Fibroblast of lung (primary cell): ENCODE measurements at regions not wholly inside any gene's neighbourhood (a gene's known extent, or its start where the extent isn't known, plus 50 kb on each side); places are given as distances from the start of the nearest gene placed in this dataset.

ENCODE experiments used
- CTCF ChIP-seq, 2 donors: IDR thresholded peaks in 1 of 2; conservative IDR thresholded peaks in 1 of 2; 1 replicate in 1 of 2; 2 replicates in 1 of 2; pipeline ENCODE4 v1.5.1; 2011 to 2012; ENCODE audit warnings: low read length in 2 of 2, control low read depth in 1 of 2, inconsistent platforms in 1 of 2, low read depth in 1 of 2, mild to moderate bottlenecking in 1 of 2
- EZH2 ChIP-seq: IDR thresholded peaks from 2 replicates; pipeline ENCODE4 v1.5.1; 2012; ENCODE audit warnings: low read length, control low read depth, mild to moderate bottlenecking; ENCODE audit errors: missing control alignments

GRCh38 chr10:2619916-2620315, 447.4 kb upstream of the PFKP start:
- TF ChIP-seq CTCF (conservative IDR thresholded peaks at IDR 0.05 in 1 of 2, IDR thresholded peaks at IDR 0.05 in 1 of 2; ENCODE audit: low read depth in 1 of 2, low read length in 2 of 2) (no peak), EZH2 (no peak)
